GM12873 (cell line): ENCODE measurements at regions not wholly inside any gene's neighbourhood (a gene's known extent, or its start where the extent isn't known, plus 50 kb on each side); places are given as distances from the start of the nearest gene placed in this dataset.

ENCODE experiments used
- TF ChIP-seq, protein P1 (sequence below): IDR thresholded peaks from 2 replicates; pipeline ENCODE4 v1.5.1; 2012; ENCODE audit warnings: low read depth, mild to moderate bottlenecking, moderate library complexity, low read length, control low read depth; ENCODE audit not compliant: insufficient read depth; ENCODE audit errors: missing control alignments

- TF ChIP-seq, protein P1, sequence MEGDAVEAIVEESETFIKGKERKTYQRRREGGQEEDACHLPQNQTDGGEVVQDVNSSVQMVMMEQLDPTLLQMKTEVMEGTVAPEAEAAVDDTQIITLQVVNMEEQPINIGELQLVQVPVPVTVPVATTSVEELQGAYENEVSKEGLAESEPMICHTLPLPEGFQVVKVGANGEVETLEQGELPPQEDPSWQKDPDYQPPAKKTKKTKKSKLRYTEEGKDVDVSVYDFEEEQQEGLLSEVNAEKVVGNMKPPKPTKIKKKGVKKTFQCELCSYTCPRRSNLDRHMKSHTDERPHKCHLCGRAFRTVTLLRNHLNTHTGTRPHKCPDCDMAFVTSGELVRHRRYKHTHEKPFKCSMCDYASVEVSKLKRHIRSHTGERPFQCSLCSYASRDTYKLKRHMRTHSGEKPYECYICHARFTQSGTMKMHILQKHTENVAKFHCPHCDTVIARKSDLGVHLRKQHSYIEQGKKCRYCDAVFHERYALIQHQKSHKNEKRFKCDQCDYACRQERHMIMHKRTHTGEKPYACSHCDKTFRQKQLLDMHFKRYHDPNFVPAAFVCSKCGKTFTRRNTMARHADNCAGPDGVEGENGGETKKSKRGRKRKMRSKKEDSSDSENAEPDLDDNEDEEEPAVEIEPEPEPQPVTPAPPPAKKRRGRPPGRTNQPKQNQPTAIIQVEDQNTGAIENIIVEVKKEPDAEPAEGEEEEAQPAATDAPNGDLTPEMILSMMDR, result no peak
These were observed 127.1 kb upstream of the DCAF8L1 start for GRCh38 chrX:28108186-28108945.

DNA sequence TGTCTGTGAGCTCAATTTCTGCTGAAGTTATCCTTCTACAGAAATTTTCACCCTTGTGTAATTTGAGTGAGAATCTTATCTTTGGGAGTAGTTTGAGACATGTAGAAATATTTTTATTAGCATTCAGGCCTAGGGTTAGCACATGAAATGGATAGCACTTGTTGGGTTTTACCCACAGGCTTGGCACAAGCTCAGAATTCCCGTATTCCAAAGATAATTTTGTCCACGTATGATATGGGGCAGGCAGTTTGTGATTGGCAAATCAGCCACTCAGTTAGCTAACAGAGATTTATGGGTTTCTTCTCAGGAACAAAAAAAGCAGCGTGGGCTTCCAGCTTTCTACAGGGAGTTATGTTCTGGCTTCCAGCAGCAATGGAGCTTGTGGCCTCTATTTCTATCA lies 117.9 kb upstream of the DCAF8L1 start:
- TF ChIP-seq, protein P1, result no peak

- TF ChIP-seq, protein P1, result no peak
These were observed 104.4 kb upstream of the DCAF8L1 start for GRCh38 chrX:28085653-28086052.

DNA sequence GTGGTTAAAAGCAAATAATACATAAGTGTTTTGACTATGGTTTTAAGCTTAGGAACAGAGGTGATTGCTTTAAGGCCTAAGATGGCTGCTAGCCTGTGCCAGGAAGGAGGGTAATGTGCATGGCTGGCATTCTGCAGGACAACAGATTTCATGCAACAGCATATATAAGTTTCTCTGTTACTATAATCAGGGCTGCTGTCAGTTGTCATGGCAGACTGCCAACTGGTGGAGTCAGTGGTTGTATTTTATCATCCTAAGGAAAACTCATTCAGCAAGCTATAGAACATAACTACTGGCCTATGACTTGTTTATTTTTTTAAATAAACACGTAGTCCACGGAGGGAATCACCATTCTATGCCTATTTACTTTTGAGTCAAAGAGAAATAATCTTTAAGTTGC lies 77.7 kb upstream of the DCAF8L1 start:
- TF ChIP-seq, protein P1, result no peak

- TF ChIP-seq, protein P1, result no peak
These were observed 61.7 kb upstream of the DCAF8L1 start for GRCh38 chrX:28042826-28043564.

DNA sequence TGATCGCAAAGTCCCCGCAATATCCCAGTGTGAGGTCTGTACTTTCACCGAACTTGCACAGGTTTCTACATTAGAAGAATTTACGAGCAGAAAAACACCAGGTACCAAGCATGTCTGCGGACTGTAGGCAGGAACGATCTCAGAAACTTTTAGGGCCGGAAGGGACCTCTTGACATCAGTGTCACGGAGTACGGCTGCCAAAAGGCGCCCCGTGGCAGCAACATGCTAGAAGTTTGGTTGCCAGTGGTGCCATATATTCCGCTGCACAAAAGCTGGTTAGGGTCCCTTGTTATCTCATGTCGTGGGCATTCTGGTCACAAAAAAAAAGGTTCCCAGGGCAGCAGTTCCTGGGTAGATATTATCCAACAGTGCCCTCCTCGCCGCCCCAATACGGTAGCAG lies 61.0 kb upstream of the DCAF8L1 start:
- TF ChIP-seq, protein P1, result no peak

GRCh38 chrX:28039258-28039657 lies 58.0 kb upstream of the DCAF8L1 start:
- TF ChIP-seq, protein P1, result no peak
